Thoracic aorta (tissue), 2 donors: ENCODE measurements at regions not wholly inside any gene's neighbourhood (a gene's known extent, or its start where the extent isn't known, plus 50 kb on each side); places are given as distances from the start of the nearest gene placed in this dataset.

ENCODE experiments used
- ATAC-seq: fragments of 150-250 bp; one replicate; pipeline ENCODE4 v1.8.0; 2017; ENCODE audit warnings: low read depth; ENCODE audit not compliant: insufficient number of reproducible peaks, low FRiP score
- DNase-seq: peaks from one replicate; pipeline ENCODE4 v3.0.0-alpha.2; 2020; ENCODE audit warnings: low spot score
- H3K27ac ChIP-seq, 2 donors: fragments of 200-600 bp; sonication (generic); 1 replicate in 1 of 2; 2 replicates in 1 of 2; pipeline ENCODE4 v1.5.1; 2016; ENCODE audit warnings: mild to moderate bottlenecking in 2 of 2, moderate library complexity in 2 of 2
- H3K27me3 ChIP-seq: fragments of 200-600 bp; sonication (generic); replicated peaks from 2 replicates; pipeline ENCODE4 v1.6.0; 2016; ENCODE audit warnings: mild to moderate bottlenecking; ENCODE audit not compliant: insufficient read depth
- H3K36me3 ChIP-seq: fragments of 200-600 bp; sonication (generic); one replicate; pipeline ENCODE4 v1.5.1; 2016
- H3K4me1 ChIP-seq, 2 donors: fragments of 200-600 bp; sonication (generic); 1 replicate in 1 of 2; 2 replicates in 1 of 2; pipeline versions ENCODE4 v1.5.1 to v1.6.0; 2016; ENCODE audit warnings: low read depth in 2 of 2, mild to moderate bottlenecking in 1 of 2; ENCODE audit not compliant: control insufficient read depth in 1 of 2
- H3K4me3 ChIP-seq: fragments of 200-600 bp; sonication (generic); 2 replicates; pipeline ENCODE4 v1.5.1; 2016; ENCODE audit warnings: mild to moderate bottlenecking
- H3K9me3 ChIP-seq: fragments of 200-600 bp; sonication (generic); 2 replicates; pipeline ENCODE4 v1.5.1; 2016
- TF ChIP-seq, protein P1 (sequence below): fragments of 200-600 bp; sonication (generic); IDR thresholded peaks from one replicate; pipeline ENCODE4 v1.5.1; 2019; ENCODE audit warnings: antibody characterized with exemption

- ATAC-seq (no peak), DNase-seq (no peak)
- Histone ChIP-seq H3K4me3 (no peak overlapping the region), H3K4me1 (no peaks in the 10 kb centered on the region), H3K36me3 (no peaks in the 10 kb centered on the region), H3K9me3 (no peaks in the 10 kb centered on the region), H3K27me3 (no peaks in the 10 kb centered on the region), H3K27ac (no peak overlapping the region)
- TF ChIP-seq, protein P1, sequence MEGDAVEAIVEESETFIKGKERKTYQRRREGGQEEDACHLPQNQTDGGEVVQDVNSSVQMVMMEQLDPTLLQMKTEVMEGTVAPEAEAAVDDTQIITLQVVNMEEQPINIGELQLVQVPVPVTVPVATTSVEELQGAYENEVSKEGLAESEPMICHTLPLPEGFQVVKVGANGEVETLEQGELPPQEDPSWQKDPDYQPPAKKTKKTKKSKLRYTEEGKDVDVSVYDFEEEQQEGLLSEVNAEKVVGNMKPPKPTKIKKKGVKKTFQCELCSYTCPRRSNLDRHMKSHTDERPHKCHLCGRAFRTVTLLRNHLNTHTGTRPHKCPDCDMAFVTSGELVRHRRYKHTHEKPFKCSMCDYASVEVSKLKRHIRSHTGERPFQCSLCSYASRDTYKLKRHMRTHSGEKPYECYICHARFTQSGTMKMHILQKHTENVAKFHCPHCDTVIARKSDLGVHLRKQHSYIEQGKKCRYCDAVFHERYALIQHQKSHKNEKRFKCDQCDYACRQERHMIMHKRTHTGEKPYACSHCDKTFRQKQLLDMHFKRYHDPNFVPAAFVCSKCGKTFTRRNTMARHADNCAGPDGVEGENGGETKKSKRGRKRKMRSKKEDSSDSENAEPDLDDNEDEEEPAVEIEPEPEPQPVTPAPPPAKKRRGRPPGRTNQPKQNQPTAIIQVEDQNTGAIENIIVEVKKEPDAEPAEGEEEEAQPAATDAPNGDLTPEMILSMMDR, result no peak
Observed at GRCh38 chr2:133691336-133691735, 123.1 kb upstream of the NCKAP5 start.

GRCh38 chr2:133705287-133705686 lies 137.0 kb upstream of the NCKAP5 start:
- TF ChIP-seq, protein P1, result no peak
- Histone ChIP-seq H3K36me3 (no peaks in the 10 kb centered on the region), H3K9me3 (no peaks in the 10 kb centered on the region), H3K4me3 (no peak overlapping the region), H3K27ac (no peak overlapping the region), H3K27me3 (no peaks in the 10 kb centered on the region), H3K4me1 (no peaks in the 10 kb centered on the region)
- ATAC-seq (no peak), DNase-seq (no peak)

DNA sequence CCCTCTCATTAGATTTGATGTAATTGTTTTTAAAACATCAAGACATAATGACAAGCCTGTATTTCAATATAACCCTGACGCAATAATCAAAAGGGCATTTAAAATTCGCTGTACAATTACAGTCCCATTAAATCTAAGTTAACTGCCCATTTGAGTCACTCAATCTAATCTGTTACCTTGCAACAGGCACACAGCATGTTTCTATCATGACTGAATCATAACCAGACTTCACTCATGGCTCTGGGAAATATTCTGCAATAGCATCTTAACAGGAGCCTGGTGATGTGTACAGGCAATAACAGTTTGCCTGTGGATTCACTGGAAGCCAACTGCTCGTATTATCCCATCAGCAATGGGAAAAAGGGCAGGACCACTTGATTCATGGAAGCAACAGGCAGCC lies 142.3 kb upstream of the NCKAP5 start:
- TF ChIP-seq, protein P1, result no peak
- no peak for ATAC-seq
- Histone ChIP-seq H3K4me1 (no peaks in the 10 kb centered on the region), H3K9me3 (no peaks in the 10 kb centered on the region), H3K27ac (no peak overlapping the region), H3K27me3 (no peaks in the 10 kb centered on the region), H3K4me3 (no peak overlapping the region), H3K36me3 (no peaks in the 10 kb centered on the region)
- DNase-seq, result no peak

GRCh38 chr2:133711201-133711600 lies 142.9 kb upstream of the NCKAP5 start:
- Histone ChIP-seq H3K36me3 (no peaks in the 10 kb centered on the region), H3K27ac (no peak overlapping the region), H3K4me1 (no peaks in the 10 kb centered on the region), H3K4me3 (no peak overlapping the region), H3K9me3 (no peaks in the 10 kb centered on the region), H3K27me3 (no peaks in the 10 kb centered on the region)
- ATAC-seq (no peak), DNase-seq (no peak)
- TF ChIP-seq, protein P1, result no peak

DNA sequence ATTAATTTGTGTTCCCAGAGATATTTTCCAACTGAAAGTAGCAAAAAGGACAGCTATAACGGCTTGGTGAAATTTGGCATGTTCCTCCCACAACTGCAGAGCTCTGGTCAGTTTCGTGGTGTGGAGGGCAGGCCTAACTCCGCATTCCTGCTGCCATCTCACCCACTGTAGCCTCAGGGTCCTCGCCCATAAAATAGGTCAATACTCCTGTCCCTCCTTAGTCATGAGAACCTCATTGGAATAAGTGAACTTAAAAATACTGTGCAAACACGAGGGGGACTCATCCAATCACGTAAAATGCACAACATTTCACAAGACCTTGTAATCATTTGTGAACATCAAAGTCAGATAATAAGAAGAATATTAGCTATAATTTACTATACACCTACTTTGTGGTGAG lies 143.5 kb upstream of the NCKAP5 start:
- no peak for ATAC-seq
- no peak for DNase-seq
- TF ChIP-seq, protein P1, result no peak

More for the DNA sequence above, 143.5 kb upstream of the NCKAP5 start:
- Histone ChIP-seq H3K4me1 (no peaks in the 10 kb centered on the region), H3K4me3 (no peak overlapping the region), H3K27me3 (no peaks in the 10 kb centered on the region), H3K9me3 (no peaks in the 10 kb centered on the region), H3K36me3 (no peaks in the 10 kb centered on the region), H3K27ac (no peak overlapping the region)
